Fibroblast of peridontal ligament (primary cell): ENCODE measurements at regions not wholly inside any gene's neighbourhood (a gene's known extent, or its start where the extent isn't known, plus 50 kb on each side); places are given as distances from the start of the nearest gene placed in this dataset.
"Not testable (repeated sequence)": the region's sequence is repeated elsewhere in the genome, so short reads cannot be mapped to it uniquely, and the experiment has no call there.

Experiments
- DNase-seq: peaks from one replicate; pipeline ENCODE4 v3.0.0-alpha.2; 2010; ENCODE audit errors: extremely low read depth

GRCh38 chr9:99478469-99479027 lies 256.5 kb downstream of the SEC61B start:
- no peak for DNase-seq

GRCh38 chr9:99479929-99480328 lies 257.8 kb downstream of the SEC61B start:
- DNase-seq, result no peak

- DNase-seq, result peak; percentile 94
Measured at GRCh38 chr9:99485459-99485858, 263.4 kb downstream of the SEC61B start.

GRCh38 chr9:99486684-99487083 lies 264.6 kb downstream of the SEC61B start:
- DNase-seq, result no peak

GRCh38 chr9:99488131-99489059 lies 266.3 kb downstream of the SEC61B start:
- DNase-seq, result no peak

- DNase-seq, result peak; percentile 97
Measured at GRCh38 chr9:99489060-99489413, 267.0 kb downstream of the SEC61B start.

GRCh38 chr9:99490729-99491128 lies 268.6 kb downstream of the SEC61B start:
- peak; percentile 89 for DNase-seq

- DNase-seq, result peak; percentile 89
Measured at GRCh38 chr9:99491408-99492158, 269.5 kb downstream of the SEC61B start.

- no peak for DNase-seq
Measured at GRCh38 chr9:99497641-99498040, 275.6 kb downstream of the SEC61B start.

- DNase-seq, result not testable (repeated sequence)
Measured at GRCh38 chr9:99498979-99499378, 276.9 kb downstream of the SEC61B start.

GRCh38 chr9:99505936-99506335 lies 283.9 kb downstream of the SEC61B start:
- peak; percentile 47 for DNase-seq

GRCh38 chr9:99506747-99507348 lies 284.8 kb downstream of the SEC61B start:
- DNase-seq, result peak; percentile 47

GRCh38 chr9:99509065-99509745 lies 287.1 kb downstream of the SEC61B start:
- DNase-seq, result no peak

GRCh38 chr9:99509900-99510535 lies 287.9 kb downstream of the SEC61B start:
- DNase-seq, result no peak

GRCh38 chr9:99511723-99512122 lies 289.6 kb downstream of the SEC61B start:
- peak; percentile 9 for DNase-seq

GRCh38 chr9:99513441-99514112 lies 291.5 kb downstream of the SEC61B start:
- DNase-seq, result no peak

GRCh38 chr9:99515093-99515492 lies 293.0 kb downstream of the SEC61B start:
- no peak for DNase-seq

GRCh38 chr9:99515895-99516656 lies 294.0 kb downstream of the SEC61B start:
- DNase-seq, result no peak

- no peak for DNase-seq
Measured at GRCh38 chr9:99516657-99517049, 294.6 kb downstream of the SEC61B start.

GRCh38 chr9:99523838-99524237 lies 297.8 kb upstream of the NR4A3 start:
- DNase-seq, result no peak
